ENCODE measurements at regions not wholly inside any gene's neighbourhood (a gene's known extent, or its start where the extent isn't known, plus 50 kb on each side); places are given as distances from the start of the nearest gene placed in this dataset.

- H3K27me3 ChIP-seq (ENCODE audit: control insufficient read depth, insufficient read depth, low read length) = no peaks in the 10 kb centered on the region
- no peak overlapping the region for H3K27ac ChIP-seq (ENCODE audit: low read length)
- no CpG with 5 or more reads among the region's 5 CpGs for WGBS (ENCODE audit: insufficient coverage, low lambda C conversion rate)
- no peaks in the 10 kb centered on the region for H3K4me1 ChIP-seq (ENCODE audit: control insufficient read depth, insufficient read depth, low read length)
- no peaks in the 10 kb centered on the region for H3K36me3 ChIP-seq (ENCODE audit: control insufficient read depth, insufficient read depth, low read length)
- H3K9me3 ChIP-seq (ENCODE audit: control insufficient read depth, low read depth, low read length) = no peaks in the 10 kb centered on the region
- DNase-seq = no peak
- H3K4me3 ChIP-seq (ENCODE audit: low read length) = no peak overlapping the region
These were observed 356.4 kb upstream of the TSHZ3 start for GRCh38 chr19:31705656-31706055.

DNA sequence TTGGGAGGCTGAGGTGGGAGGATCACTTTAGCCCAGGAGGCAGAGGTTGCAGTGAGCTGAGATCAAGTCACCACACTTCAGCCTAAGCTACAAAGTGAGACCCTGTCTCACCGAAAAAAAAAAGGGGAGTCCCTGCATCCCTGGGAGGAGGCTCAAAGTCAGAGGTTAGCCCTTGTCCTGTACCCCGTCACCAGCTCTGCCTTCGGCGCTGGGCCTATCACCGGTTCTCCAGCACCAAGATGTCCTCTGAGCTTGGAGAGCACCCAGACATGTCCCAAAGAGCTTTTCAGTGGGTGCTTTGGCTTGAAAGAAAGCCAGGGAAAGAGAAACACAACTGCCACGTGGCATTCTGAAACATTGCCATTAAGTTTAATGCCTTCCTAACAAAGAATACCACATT is 356.9 kb upstream of the TSHZ3 start:
- Histone ChIP-seq H3K4me1 (ENCODE audit: control insufficient read depth, insufficient read depth, low read length) (no peaks in the 10 kb centered on the region), H3K36me3 (ENCODE audit: control insufficient read depth, insufficient read depth, low read length) (no peaks in the 10 kb centered on the region), H3K27ac (ENCODE audit: low read length) (no peak overlapping the region), H3K4me3 (ENCODE audit: low read length) (no peak overlapping the region), H3K9me3 (ENCODE audit: control insufficient read depth, low read depth, low read length) (no peaks in the 10 kb centered on the region), H3K27me3 (ENCODE audit: control insufficient read depth, insufficient read depth, low read length) (no peaks in the 10 kb centered on the region)
- DNase-seq = no peak
- no CpG with 5 or more reads among the region's 6 CpGs for WGBS (ENCODE audit: insufficient coverage, low lambda C conversion rate)

- H3K4me3 ChIP-seq (ENCODE audit: low read length) = no peak overlapping the region
- no peak overlapping the region for H3K27ac ChIP-seq (ENCODE audit: low read length)
- no peak for DNase-seq
- H3K4me1 ChIP-seq (ENCODE audit: control insufficient read depth, insufficient read depth, low read length) = no peaks in the 10 kb centered on the region
- 89% methylated on average over 4 of the region's 18 CpGs for WGBS (ENCODE audit: insufficient coverage, low lambda C conversion rate)
- no peaks in the 10 kb centered on the region for H3K27me3 ChIP-seq (ENCODE audit: control insufficient read depth, insufficient read depth, low read length)
- H3K9me3 ChIP-seq (ENCODE audit: control insufficient read depth, low read depth, low read length) = no peaks in the 10 kb centered on the region
- no peaks in the 10 kb centered on the region for H3K36me3 ChIP-seq (ENCODE audit: control insufficient read depth, insufficient read depth, low read length)
These were observed 357.7 kb upstream of the TSHZ3 start for GRCh38 chr19:31706691-31707620.

- no peaks in the 10 kb centered on the region for H3K9me3 ChIP-seq (ENCODE audit: control insufficient read depth, low read depth, low read length)
- H3K4me1 ChIP-seq (ENCODE audit: control insufficient read depth, insufficient read depth, low read length) = no peaks in the 10 kb centered on the region
- H3K4me3 ChIP-seq (ENCODE audit: low read length) = no peak overlapping the region
- DNase-seq = peak in 1 of 2 donors; percentile 3
- no peak overlapping the region for H3K27ac ChIP-seq (ENCODE audit: low read length)
- H3K27me3 ChIP-seq (ENCODE audit: control insufficient read depth, insufficient read depth, low read length) = no peaks in the 10 kb centered on the region
- no CpG with 5 or more reads among the region's 3 CpGs for WGBS (ENCODE audit: insufficient coverage, low lambda C conversion rate)
- H3K36me3 ChIP-seq (ENCODE audit: control insufficient read depth, insufficient read depth, low read length) = no peaks in the 10 kb centered on the region
These were observed 359.3 kb upstream of the TSHZ3 start for GRCh38 chr19:31708520-31708919.

DNA sequence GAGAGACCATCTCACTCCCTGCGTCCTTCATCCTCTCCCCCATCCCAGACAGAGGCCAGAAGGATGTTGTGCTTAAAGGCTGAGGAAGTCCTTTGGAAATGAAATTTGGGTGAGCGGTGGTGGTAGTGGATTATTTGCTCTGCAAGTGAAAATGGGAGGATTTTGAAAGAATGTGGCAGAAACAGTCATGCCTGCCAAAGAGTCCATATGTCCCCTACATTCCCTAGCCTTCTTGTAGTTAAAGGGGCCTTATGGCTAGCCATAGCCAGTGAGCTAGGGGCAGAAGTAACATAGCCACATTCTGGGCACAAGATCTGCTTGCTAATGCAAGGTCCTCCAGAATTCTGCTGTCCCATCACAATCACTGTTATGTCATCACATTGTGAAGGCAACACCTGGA is 360.2 kb upstream of the TSHZ3 start:
- no peaks in the 10 kb centered on the region for H3K9me3 ChIP-seq (ENCODE audit: control insufficient read depth, low read depth, low read length)
- no peaks in the 10 kb centered on the region for H3K4me1 ChIP-seq (ENCODE audit: control insufficient read depth, insufficient read depth, low read length)
- H3K27me3 ChIP-seq (ENCODE audit: control insufficient read depth, insufficient read depth, low read length) = no peaks in the 10 kb centered on the region
- WGBS (ENCODE audit: insufficient coverage, low lambda C conversion rate) = no CpG with 5 or more reads among the region's 2 CpGs
- no peaks in the 10 kb centered on the region for H3K36me3 ChIP-seq (ENCODE audit: control insufficient read depth, insufficient read depth, low read length)
- no peak overlapping the region for H3K4me3 ChIP-seq (ENCODE audit: low read length)
- DNase-seq = no peak
- no peak overlapping the region for H3K27ac ChIP-seq (ENCODE audit: low read length)

GRCh38 chr19:31715249-31715945 is 366.2 kb upstream of the TSHZ3 start:
- Histone ChIP-seq H3K4me1 (ENCODE audit: control insufficient read depth, insufficient read depth, low read length) (no peaks in the 10 kb centered on the region), H3K4me3 (ENCODE audit: low read length) (no peak overlapping the region)
- WGBS (ENCODE audit: insufficient coverage, low lambda C conversion rate) = 53% methylated on average over 2 of the region's 17 CpGs

DNA sequence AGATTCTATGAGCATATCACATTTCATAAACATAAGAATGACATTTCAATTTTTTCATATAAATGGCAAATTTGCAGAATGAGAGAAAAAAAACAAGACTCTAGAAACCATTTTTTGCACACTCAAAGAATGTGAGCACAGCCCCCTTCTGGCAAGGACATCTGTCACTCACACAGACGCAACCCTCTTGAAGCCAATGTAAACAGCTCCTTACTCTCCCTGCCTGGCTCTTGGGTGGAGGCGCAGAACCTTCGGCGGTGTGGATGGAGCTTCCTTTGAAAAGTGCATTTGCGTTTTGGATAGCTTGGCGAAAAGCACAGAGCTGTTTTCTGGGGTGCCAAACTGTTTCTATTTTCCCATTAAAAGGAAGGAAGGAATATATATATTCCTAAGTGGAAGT is 367.6 kb upstream of the TSHZ3 start:
- H3K9me3 ChIP-seq (ENCODE audit: control insufficient read depth, low read depth, low read length) = no peaks in the 10 kb centered on the region

More at GRCh38 chr19:31715249-31715945, 366.2 kb upstream of the TSHZ3 start:
- H3K9me3 ChIP-seq (ENCODE audit: control insufficient read depth, low read depth, low read length) = no peaks in the 10 kb centered on the region
- H3K36me3 ChIP-seq (ENCODE audit: control insufficient read depth, insufficient read depth, low read length) = no peaks in the 10 kb centered on the region
- H3K27ac ChIP-seq (ENCODE audit: low read length) = no peak overlapping the region
- peaks cover 3% of the 10 kb centered on the region for H3K27me3 ChIP-seq (ENCODE audit: control insufficient read depth, insufficient read depth, low read length)
- no peak for DNase-seq

GRCh38 chr19:31717269-31717923 is 368.2 kb upstream of the TSHZ3 start:
- no peaks in the 10 kb centered on the region for H3K9me3 ChIP-seq (ENCODE audit: control insufficient read depth, low read depth, low read length)
- H3K27ac ChIP-seq (ENCODE audit: low read length) = no peak overlapping the region
- H3K4me1 ChIP-seq (ENCODE audit: control insufficient read depth, insufficient read depth, low read length) = no peaks in the 10 kb centered on the region
- H3K27me3 ChIP-seq (ENCODE audit: control insufficient read depth, insufficient read depth, low read length) = peaks cover 3% of the 10 kb centered on the region
- DNase-seq = no peak
- no peak overlapping the region for H3K4me3 ChIP-seq (ENCODE audit: low read length)
- no peaks in the 10 kb centered on the region for H3K36me3 ChIP-seq (ENCODE audit: control insufficient read depth, insufficient read depth, low read length)
- WGBS (ENCODE audit: insufficient coverage, low lambda C conversion rate) = 36% methylated on average over 3 of the region's 16 CpGs

More for the DNA sequence above, 367.6 kb upstream of the TSHZ3 start:
- no peak for DNase-seq
- Histone ChIP-seq H3K4me3 (ENCODE audit: low read length) (no peak overlapping the region), H3K27me3 (ENCODE audit: control insufficient read depth, insufficient read depth, low read length) (peaks cover 3% of the 10 kb centered on the region), H3K36me3 (ENCODE audit: control insufficient read depth, insufficient read depth, low read length) (no peaks in the 10 kb centered on the region), H3K27ac (ENCODE audit: low read length) (no peak overlapping the region), H3K4me1 (ENCODE audit: control insufficient read depth, insufficient read depth, low read length) (no peaks in the 10 kb centered on the region)
- WGBS (ENCODE audit: insufficient coverage, low lambda C conversion rate) = no CpG with 5 or more reads among the region's 6 CpGs

DNA sequence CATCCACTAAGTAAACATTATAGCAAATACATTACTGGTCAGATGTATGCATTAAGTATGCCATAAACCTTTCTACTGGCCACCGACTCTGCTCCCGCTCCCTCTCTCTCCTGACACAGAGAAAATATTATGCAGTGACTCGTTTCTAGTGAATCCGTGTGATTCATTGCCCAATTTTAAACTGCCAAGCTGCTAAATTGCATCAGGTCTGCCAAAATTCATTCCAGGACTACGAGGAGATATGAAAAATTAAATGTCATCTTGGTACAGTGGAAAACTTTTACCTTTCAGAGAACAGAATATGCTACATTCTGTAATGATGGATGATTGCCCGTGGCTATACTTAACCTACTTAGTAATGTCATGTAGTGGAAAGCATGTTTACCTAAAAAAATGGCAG is 368.8 kb upstream of the TSHZ3 start:
- no peak overlapping the region for H3K27ac ChIP-seq (ENCODE audit: low read length)
- no peak overlapping the region for H3K4me3 ChIP-seq (ENCODE audit: low read length)
- no peaks in the 10 kb centered on the region for H3K9me3 ChIP-seq (ENCODE audit: control insufficient read depth, low read depth, low read length)
- no peaks in the 10 kb centered on the region for H3K4me1 ChIP-seq (ENCODE audit: control insufficient read depth, insufficient read depth, low read length)
- H3K36me3 ChIP-seq (ENCODE audit: control insufficient read depth, insufficient read depth, low read length) = no peaks in the 10 kb centered on the region
- WGBS (ENCODE audit: insufficient coverage, low lambda C conversion rate) = no CpG with 5 or more reads among the region's 6 CpGs
- H3K27me3 ChIP-seq (ENCODE audit: control insufficient read depth, insufficient read depth, low read length) = peaks cover 3% of the 10 kb centered on the region
- DNase-seq = no peak

DNA sequence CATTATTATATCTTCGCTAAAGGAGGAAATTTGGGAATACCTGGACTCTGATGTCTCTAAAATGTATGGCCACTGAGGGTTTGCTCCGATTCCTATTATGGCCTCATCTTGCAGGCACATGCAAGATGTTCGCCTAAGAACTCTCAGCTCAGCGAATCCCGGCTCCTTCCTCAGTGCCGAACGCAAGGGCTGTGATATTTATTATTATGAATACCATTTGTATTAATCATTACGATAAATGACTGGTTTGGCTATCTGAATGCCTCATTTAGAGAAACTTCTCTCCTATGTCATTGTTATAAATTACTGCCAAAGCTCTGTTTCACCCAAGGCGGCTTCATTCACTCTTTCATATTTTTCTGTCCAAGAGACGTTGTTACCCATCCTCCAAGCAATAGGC is 369.7 kb upstream of the TSHZ3 start:
- Histone ChIP-seq H3K4me3 (ENCODE audit: low read length) (no peak overlapping the region), H3K27ac (ENCODE audit: low read length) (no peak overlapping the region), H3K36me3 (ENCODE audit: control insufficient read depth, insufficient read depth, low read length) (no peaks in the 10 kb centered on the region), H3K9me3 (ENCODE audit: control insufficient read depth, low read depth, low read length) (no peaks in the 10 kb centered on the region), H3K4me1 (ENCODE audit: control insufficient read depth, insufficient read depth, low read length) (no peaks in the 10 kb centered on the region), H3K27me3 (ENCODE audit: control insufficient read depth, insufficient read depth, low read length) (peaks cover 3% of the 10 kb centered on the region)
- DNase-seq = no peak
- WGBS (ENCODE audit: insufficient coverage, low lambda C conversion rate) = no CpG with 5 or more reads among the region's 10 CpGs

Data from large intestine (tissue), 3 donors.